MG63 (cell line): ENCODE measurements at regions not wholly inside any gene's neighbourhood (a gene's known extent, or its start where the extent isn't known, plus 50 kb on each side); places are given as distances from the start of the nearest gene placed in this dataset.
"Not testable (repeated sequence)": the region's sequence is repeated elsewhere in the genome, so short reads cannot be mapped to it uniquely, and the experiment has no call there.

Experiments
- DNase-seq: peaks from one replicate; pipeline ENCODE4 v3.0.0-alpha.2; 2020
- H3K27me3 ChIP-seq: fragments of 250-450 bp; sonication (Bioruptor Pico); 2 replicates; pipeline ENCODE4 v1.5.1; 2020; ENCODE audit warnings: mild to moderate bottlenecking, moderate library complexity
- H3K36me3 ChIP-seq: fragments of 250-450 bp; sonication (Bioruptor Pico); 2 replicates; pipeline ENCODE4 v1.5.1; 2020; ENCODE audit warnings: mild to moderate bottlenecking, moderate library complexity
- H3K4me3 ChIP-seq: fragments of 250-450 bp; sonication (Bioruptor Pico); 2 replicates; pipeline ENCODE4 v1.5.1; 2020; ENCODE audit warnings: mild to moderate bottlenecking, moderate library complexity
- H3K9me3 ChIP-seq: fragments of 250-450 bp; sonication (Bioruptor Pico); 2 replicates; pipeline ENCODE4 v1.5.1; 2020; ENCODE audit warnings: mild to moderate bottlenecking, moderate library complexity

- H3K36me3 ChIP-seq: no peaks in the 10 kb centered on the region
- H3K4me3 ChIP-seq: no peak overlapping the region
- no peaks in the 10 kb centered on the region for H3K9me3 ChIP-seq
- H3K27me3 ChIP-seq: no peaks in the 10 kb centered on the region
- no peak for DNase-seq
These were observed 462.0 kb downstream of the HTR1A start for GRCh38 chr5:63500242-63500641.

DNA sequence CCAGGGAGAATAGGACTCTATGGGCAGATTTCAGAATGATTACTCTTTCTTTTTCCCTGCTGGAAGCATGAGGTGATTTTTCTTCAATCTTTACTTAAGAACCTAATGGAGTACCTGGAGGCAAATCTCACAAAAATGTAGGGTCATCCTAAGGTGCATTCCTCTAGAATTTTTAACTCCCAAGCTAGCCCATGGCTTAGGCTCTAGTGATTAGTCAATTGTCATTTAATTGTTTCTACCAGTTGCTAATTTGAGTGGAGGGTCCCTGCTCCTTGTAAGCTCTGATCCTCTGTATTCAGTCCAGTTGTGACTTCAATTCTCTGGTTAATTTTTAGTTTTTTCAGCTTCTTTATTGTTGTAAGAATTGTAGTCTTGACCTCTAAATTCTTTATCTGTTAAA, 467.0 kb downstream of the HTR1A start:
- Histone ChIP-seq H3K27me3 (no peaks in the 10 kb centered on the region), H3K36me3 (no peaks in the 10 kb centered on the region), H3K4me3 (no peak overlapping the region), H3K9me3 (no peaks in the 10 kb centered on the region)
- DNase-seq: no peak

DNA sequence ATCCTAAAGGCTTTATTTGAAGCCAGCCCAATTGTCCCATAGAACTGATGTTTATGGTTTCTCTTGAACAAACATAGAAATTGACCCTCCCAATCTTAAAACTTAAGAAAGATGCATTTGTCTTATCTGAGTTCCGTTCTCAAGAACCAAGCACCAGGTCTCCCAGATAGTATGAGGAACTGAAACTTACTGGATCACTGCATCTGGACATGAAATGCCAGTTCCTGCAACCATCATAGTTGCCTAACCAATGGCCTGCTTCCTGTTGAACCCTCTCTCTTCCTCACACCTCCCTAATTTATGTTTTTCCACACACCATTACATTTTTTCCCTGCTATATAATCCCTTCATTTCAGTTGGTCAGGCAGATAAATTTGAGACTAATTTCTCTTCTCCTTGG, 478.9 kb downstream of the HTR1A start:
- Histone ChIP-seq H3K9me3 (no peaks in the 10 kb centered on the region), H3K36me3 (no peaks in the 10 kb centered on the region), H3K27me3 (no peaks in the 10 kb centered on the region), H3K4me3 (no peak overlapping the region)
- DNase-seq: no peak

DNA sequence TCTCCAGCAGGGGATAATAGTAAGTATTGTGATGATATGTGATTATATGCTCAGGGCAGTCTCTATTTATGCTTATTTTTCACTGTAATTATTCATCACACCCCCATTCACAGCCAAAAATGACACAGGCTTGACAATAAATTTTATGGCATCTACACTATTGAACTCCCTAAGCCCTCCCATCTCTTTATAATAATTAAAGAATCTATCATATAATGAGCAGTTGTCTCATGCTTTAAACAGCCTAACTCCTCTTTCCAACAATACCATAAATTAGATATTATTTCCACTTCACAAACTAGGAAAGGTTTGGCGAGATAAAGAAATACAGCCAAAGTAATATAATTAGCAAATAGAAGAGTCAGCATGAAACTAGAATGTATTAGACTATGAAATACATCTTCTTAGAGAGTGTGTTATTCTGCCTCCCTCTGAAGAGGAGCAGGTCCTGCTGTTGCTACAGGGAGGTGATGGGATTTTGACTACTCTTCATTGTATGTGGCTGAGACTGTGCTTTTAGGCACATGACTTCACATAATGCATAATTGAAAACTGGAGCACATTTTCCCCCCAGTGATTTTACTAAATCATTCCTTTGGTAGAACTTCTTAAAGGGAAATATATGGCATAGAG, 488.8 kb downstream of the HTR1A start:
- Histone ChIP-seq H3K36me3 (no peaks in the 10 kb centered on the region), H3K9me3 (no peaks in the 10 kb centered on the region), H3K27me3 (no peaks in the 10 kb centered on the region), H3K4me3 (no peak overlapping the region)
- no peak for DNase-seq

DNA sequence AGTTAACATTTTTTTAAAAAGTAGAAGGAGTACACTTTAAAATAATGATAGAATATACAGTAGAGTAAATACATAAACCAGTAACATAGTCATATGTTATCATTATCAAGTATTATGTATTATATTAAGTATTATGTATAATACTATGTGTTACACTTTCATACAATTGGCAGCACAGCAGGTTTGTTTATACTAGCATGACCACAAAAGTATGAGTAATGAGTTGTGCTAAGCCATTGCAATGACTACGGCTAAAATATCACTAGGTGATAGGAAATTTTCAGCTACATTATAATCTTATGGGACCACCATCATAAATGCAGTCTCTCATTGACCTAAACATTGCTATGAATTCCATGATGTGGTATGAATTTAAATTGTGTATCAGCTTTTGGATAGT, 506.0 kb downstream of the HTR1A start:
- Histone ChIP-seq H3K27me3 (no peaks in the 10 kb centered on the region), H3K36me3 (no peaks in the 10 kb centered on the region), H3K4me3 (no peak overlapping the region), H3K9me3 (no peaks in the 10 kb centered on the region)
- DNase-seq: no peak

- Histone ChIP-seq H3K36me3 (no peaks in the 10 kb centered on the region), H3K9me3 (no peaks in the 10 kb centered on the region), H3K4me3 (no peak overlapping the region), H3K27me3 (no peaks in the 10 kb centered on the region)
- no peak for DNase-seq
These were observed 511.1 kb downstream of the HTR1A start for GRCh38 chr5:63451188-63451587.

DNA sequence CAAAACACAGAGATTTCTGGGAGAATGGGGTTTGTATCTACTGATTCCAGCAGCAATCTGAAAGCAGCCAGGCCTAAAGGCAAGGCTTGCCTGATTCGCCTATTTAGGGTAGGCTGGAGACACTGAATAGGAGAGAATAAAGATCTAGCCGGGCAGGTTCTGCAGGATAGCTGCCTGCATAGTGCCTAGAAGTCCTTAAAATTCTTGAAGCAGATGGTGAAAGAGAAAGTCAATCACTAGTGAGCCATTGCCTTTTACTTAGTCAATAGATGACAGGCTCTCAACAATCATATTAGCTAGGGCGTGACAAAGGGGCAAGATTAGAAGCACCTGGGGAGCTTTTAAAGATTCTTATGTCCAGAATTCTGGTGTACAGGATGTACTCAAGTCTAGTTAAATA, 522.7 kb downstream of the HTR1A start:
- no peaks in the 10 kb centered on the region for H3K27me3 ChIP-seq
- no peak overlapping the region for H3K4me3 ChIP-seq
- H3K9me3 ChIP-seq: no peaks in the 10 kb centered on the region
- no peak for DNase-seq
- no peaks in the 10 kb centered on the region for H3K36me3 ChIP-seq

DNA sequence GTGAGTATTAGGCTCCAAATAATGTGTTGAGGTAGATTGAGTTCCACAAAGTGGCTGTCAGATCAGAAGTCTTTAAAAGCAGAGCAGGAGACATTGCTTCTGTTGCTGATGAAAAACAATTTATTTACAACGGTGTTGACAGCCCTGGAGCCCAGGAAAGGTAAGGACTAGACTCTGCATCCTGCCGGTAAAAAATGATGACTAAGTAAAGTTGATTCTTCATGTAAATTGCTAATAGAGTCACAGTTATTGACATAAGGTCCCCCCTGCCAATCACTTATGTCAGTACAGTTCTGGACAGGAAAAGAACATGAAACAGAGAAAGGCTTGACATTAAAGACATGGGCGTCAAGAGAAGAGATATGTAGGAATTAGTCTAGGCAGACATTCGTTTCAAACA, 552.5 kb downstream of the HTR1A start:
- no peak for DNase-seq
- no peak overlapping the region for H3K4me3 ChIP-seq
- H3K9me3 ChIP-seq: no peaks in the 10 kb centered on the region
- H3K36me3 ChIP-seq: no peaks in the 10 kb centered on the region
- no peaks in the 10 kb centered on the region for H3K27me3 ChIP-seq

GRCh38 chr5:63408984-63409383, 553.3 kb downstream of the HTR1A start:
- no peaks in the 10 kb centered on the region for H3K27me3 ChIP-seq
- H3K9me3 ChIP-seq: no peaks in the 10 kb centered on the region
- no peak overlapping the region for H3K4me3 ChIP-seq
- no peaks in the 10 kb centered on the region for H3K36me3 ChIP-seq
- no peak for DNase-seq

DNA sequence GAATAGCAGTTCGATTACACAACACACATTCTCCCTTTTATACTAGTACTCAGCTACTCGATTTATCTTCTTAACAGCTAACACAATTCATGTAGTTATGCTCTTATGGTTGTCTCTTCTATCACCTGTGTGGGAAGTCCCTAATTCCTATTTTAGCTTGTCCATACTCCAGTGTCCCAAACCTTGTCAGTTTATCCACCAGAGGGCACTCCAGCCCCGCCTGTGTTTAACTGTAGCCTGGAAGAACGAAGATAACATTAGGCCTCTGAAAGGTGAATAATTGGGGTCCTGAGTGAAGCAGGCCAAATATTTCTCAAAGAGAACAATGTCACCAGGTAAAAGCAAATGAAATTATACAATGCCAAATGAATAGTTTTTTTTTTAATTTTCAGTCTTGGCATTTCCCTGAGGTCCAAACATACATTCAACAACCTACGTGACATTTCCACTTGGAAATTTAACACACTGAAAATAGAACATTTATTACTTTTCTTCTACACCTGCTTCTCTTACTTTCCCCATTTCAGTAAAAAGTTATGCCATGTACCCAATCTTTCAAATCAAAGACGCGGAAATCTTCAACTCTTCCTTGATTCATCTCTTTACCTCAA, 560.7 kb downstream of the HTR1A start:
- no peak overlapping the region for H3K4me3 ChIP-seq
- H3K36me3 ChIP-seq: no peaks in the 10 kb centered on the region
- H3K27me3 ChIP-seq: no peaks in the 10 kb centered on the region
- H3K9me3 ChIP-seq: no peaks in the 10 kb centered on the region
- peak; percentile 23 for DNase-seq

DNA sequence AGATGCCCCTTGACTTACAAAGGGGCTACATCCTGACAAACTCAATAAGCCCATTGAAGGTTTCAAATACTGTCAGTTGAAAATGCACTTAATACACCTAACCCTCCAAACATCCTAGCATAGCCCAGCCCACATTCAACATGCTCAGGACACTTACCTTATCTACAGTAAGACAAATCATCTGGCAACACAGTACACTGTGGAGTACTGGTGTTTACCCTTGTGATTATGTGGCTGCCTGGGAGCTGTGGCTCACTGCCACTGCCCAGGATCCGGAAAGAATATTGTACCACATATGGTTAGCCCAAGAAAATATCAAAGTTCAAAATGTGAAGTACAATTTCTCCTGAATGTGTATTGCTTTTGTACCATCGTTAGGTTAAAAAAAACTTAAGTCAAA, 562.2 kb downstream of the HTR1A start:
- Histone ChIP-seq H3K36me3 (no peaks in the 10 kb centered on the region), H3K9me3 (no peaks in the 10 kb centered on the region), H3K27me3 (no peaks in the 10 kb centered on the region), H3K4me3 (no peak overlapping the region)
- DNase-seq: no peak

DNA sequence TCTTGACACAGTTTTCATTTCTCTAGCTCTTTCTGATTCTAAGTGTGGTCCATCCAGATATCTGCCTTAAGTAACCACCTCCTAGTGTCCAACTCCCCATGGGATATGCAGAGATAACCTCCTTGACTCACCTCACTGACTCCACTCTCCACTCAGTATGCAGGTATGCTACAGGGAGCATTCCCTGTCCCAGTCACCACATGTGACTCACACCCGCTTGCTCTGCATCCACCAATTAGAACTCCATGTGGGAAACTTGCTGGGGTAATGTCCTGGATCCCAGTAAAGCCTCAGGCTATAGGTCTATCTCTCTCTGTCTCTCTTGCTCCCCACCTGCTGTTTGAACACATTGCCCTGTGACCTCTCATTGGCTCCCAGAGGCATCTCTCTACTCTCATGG, 563.9 kb downstream of the HTR1A start:
- no peaks in the 10 kb centered on the region for H3K36me3 ChIP-seq
- H3K4me3 ChIP-seq: no peak overlapping the region
- H3K27me3 ChIP-seq: no peaks in the 10 kb centered on the region; the same call in 1 of the 2 replicates
- no peak for DNase-seq
- no peaks in the 10 kb centered on the region for H3K9me3 ChIP-seq

- H3K36me3 ChIP-seq, H3K27me3 ChIP-seq, DNase-seq, H3K9me3 ChIP-seq, H3K4me3 ChIP-seq: not testable (repeated sequence)
These were observed 574.1 kb downstream of the HTR1A start for GRCh38 chr5:63388188-63388587.

DNA sequence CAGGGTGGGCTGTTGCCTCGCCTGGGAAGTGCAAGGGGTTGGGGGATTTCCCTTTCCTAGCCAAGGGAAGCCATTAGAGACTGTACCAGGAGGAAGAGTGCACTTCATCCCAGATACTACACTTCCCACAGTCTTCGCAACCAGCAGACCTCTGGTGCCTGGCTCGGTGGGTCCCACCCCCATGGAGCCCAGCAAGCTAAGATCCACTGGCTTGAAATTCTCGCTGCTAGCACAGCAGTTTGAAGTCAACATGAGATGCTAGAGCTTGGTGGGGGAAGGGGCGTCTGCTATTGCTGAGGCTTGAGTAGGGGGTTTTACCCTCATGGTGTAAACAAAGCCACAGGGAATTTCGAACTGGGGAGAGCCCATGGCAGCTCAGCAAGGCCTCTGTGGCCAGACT, 586.4 kb downstream of the HTR1A start:
- Histone ChIP-seq H3K9me3 (no peaks in the 10 kb centered on the region), H3K4me3 (no peak overlapping the region), H3K36me3 (no peaks in the 10 kb centered on the region), H3K27me3 (no peaks in the 10 kb centered on the region)
- DNase-seq: no peak

- Histone ChIP-seq H3K36me3 (no peaks in the 10 kb centered on the region), H3K4me3 (no peak overlapping the region), H3K27me3 (no peaks in the 10 kb centered on the region), H3K9me3 (no peaks in the 10 kb centered on the region)
- no peak for DNase-seq
These were observed 588.2 kb downstream of the HTR1A start for GRCh38 chr5:63374085-63374484.

- no peak for DNase-seq
- Histone ChIP-seq H3K36me3 (no peaks in the 10 kb centered on the region), H3K9me3 (no peaks in the 10 kb centered on the region), H3K27me3 (no peaks in the 10 kb centered on the region), H3K4me3 (no peak overlapping the region)
These were observed 611.1 kb downstream of the HTR1A start for GRCh38 chr5:63351164-63351563.

DNA sequence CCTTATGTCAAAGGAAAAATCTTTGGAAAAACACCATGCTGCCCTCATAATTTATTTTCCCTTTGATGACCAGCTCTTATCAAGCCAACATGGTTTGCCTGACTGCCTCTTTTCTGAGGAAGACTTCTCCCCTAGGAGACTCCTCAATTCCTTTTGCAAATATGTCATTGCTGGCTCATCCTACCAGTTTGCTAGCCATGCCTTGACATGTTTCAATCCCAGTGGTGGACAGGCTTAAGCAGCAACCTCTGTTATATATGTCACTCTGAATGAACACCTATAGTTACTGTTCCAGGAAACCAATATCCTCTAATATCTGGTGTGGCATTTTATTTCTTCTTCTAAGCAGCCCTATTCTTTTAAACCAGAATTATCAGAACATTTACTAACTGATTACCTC, 615.8 kb downstream of the HTR1A start:
- Histone ChIP-seq H3K36me3 (no peaks in the 10 kb centered on the region), H3K9me3 (no peaks in the 10 kb centered on the region), H3K4me3 (no peak overlapping the region), H3K27me3 (no peaks in the 10 kb centered on the region)
- no peak for DNase-seq

GRCh38 chr5:63341442-63341841, 620.8 kb downstream of the HTR1A start:
- no peak overlapping the region for H3K4me3 ChIP-seq
- DNase-seq: no peak

GRCh38 chr5:63323926-63324325, 638.3 kb downstream of the HTR1A start:
- Histone ChIP-seq H3K4me3 (no peak overlapping the region), H3K36me3 (no peaks in the 10 kb centered on the region), H3K9me3 (no peaks in the 10 kb centered on the region), H3K27me3 (no peaks in the 10 kb centered on the region)
- DNase-seq: no peak

More at GRCh38 chr5:63341442-63341841, 620.8 kb downstream of the HTR1A start:
- Histone ChIP-seq H3K36me3 (no peaks in the 10 kb centered on the region), H3K27me3 (no peaks in the 10 kb centered on the region), H3K9me3 (no peaks in the 10 kb centered on the region)
